H9 (cell line): ENCODE measurements at regions not wholly inside any gene's neighbourhood (a gene's known extent, or its start where the extent isn't known, plus 50 kb on each side); places are given as distances from the start of the nearest gene placed in this dataset.

Source experiments
- DNase-seq: peaks from one replicate; pipeline ENCODE4 v3.0.0-alpha.2; 2017
- H2AFZ ChIP-seq: one replicate; pipeline ENCODE4 v1.6.1; 2013; ENCODE audit warnings: mild to moderate bottlenecking, low read length, control low read depth, moderate library complexity
- H2AK5ac ChIP-seq: 2 replicates; pipeline ENCODE4 v1.6.1; 2013; ENCODE audit warnings: low read length, control low read depth, mixed read lengths; ENCODE audit not compliant: insufficient read length
- H2BK120ac ChIP-seq: one replicate; pipeline ENCODE4 v1.6.1; 2013; ENCODE audit warnings: low read depth, mild to moderate bottlenecking, low read length, control low read depth, inconsistent platforms; ENCODE audit not compliant: poor library complexity, severe bottlenecking
- H2BK12ac ChIP-seq: 2 replicates; pipeline ENCODE4 v1.6.1; 2013; ENCODE audit warnings: low read length, control low read depth, mixed read lengths, low read depth; ENCODE audit not compliant: insufficient read length
- H2BK15ac ChIP-seq: 2 replicates; pipeline ENCODE4 v1.6.1; 2013; ENCODE audit warnings: low read depth, low read length, control low read depth
- H2BK20ac ChIP-seq: one replicate; pipeline ENCODE4 v1.6.1; 2013; ENCODE audit warnings: low read depth, mild to moderate bottlenecking, low read length, control low read depth, inconsistent platforms; ENCODE audit not compliant: poor library complexity, severe bottlenecking
- H2BK5ac ChIP-seq: 2 replicates; pipeline ENCODE4 v1.6.1; 2013; ENCODE audit warnings: low read length, control low read depth, mixed read lengths; ENCODE audit not compliant: insufficient read length
- H3K14ac ChIP-seq: 2 replicates; pipeline ENCODE4 v1.6.1; 2013; ENCODE audit warnings: low read length, control low read depth; ENCODE audit not compliant: insufficient read depth
- H3K18ac ChIP-seq: 2 replicates; pipeline ENCODE4 v1.6.1; 2013; ENCODE audit warnings: low read depth, mild to moderate bottlenecking, mixed read lengths, low read length, control low read depth; ENCODE audit not compliant: insufficient read length
- H3K23ac ChIP-seq: 2 replicates; pipeline ENCODE4 v1.6.1; 2013; ENCODE audit warnings: low read length, control low read depth, mixed read lengths, low read depth; ENCODE audit not compliant: insufficient read length
- H3K23me2 ChIP-seq: 2 replicates; pipeline ENCODE4 v1.6.1; 2013; ENCODE audit warnings: low read depth, mild to moderate bottlenecking, mixed read lengths, low read length, control low read depth; ENCODE audit not compliant: insufficient read length, poor library complexity, severe bottlenecking
- H3K27ac ChIP-seq: 2 replicates; pipeline ENCODE4 v1.5.1; 2013; ENCODE audit warnings: low read length, control low read depth, mixed read lengths, low read depth; ENCODE audit not compliant: insufficient read length
- H3K27me3 ChIP-seq: 2 replicates; pipeline ENCODE4 v1.6.1; 2013; ENCODE audit warnings: low read length, control low read depth, inconsistent platforms; ENCODE audit not compliant: insufficient read depth
- H3K4ac ChIP-seq: 2 replicates; pipeline ENCODE4 v1.6.1; 2013; ENCODE audit warnings: low read depth, mild to moderate bottlenecking, control low read depth, inconsistent platforms, low read length, moderate library complexity
- H3K4me1 ChIP-seq: 2 replicates; pipeline ENCODE4 v1.6.1; 2013; ENCODE audit warnings: low read length, control low read depth, inconsistent platforms; ENCODE audit not compliant: insufficient read depth
- H3K4me2 ChIP-seq: 2 replicates; pipeline ENCODE4 v1.6.1; 2013; ENCODE audit warnings: low read length, control low read depth, mixed read lengths; ENCODE audit not compliant: insufficient read length, insufficient read depth
- H3K56ac ChIP-seq: 2 replicates; pipeline ENCODE4 v1.6.1; 2013; ENCODE audit warnings: low read depth, mild to moderate bottlenecking, mixed read lengths, low read length, control low read depth; ENCODE audit not compliant: insufficient read length
- H3K79me1 ChIP-seq: 2 replicates; pipeline ENCODE4 v1.6.1; 2013; ENCODE audit warnings: low read depth, mild to moderate bottlenecking, moderate library complexity, low read length, control low read depth, inconsistent platforms; ENCODE audit not compliant: insufficient read depth, poor library complexity, severe bottlenecking
- H3K79me2 ChIP-seq: 2 replicates; pipeline ENCODE4 v1.6.1; 2013; ENCODE audit warnings: low read length, control low read depth, inconsistent platforms; ENCODE audit not compliant: insufficient read depth
- H3K9ac ChIP-seq: 2 replicates; pipeline ENCODE4 v1.6.1; 2013; ENCODE audit warnings: low read length, control low read depth, mixed read lengths; ENCODE audit not compliant: insufficient read length; ENCODE audit errors: extremely low read depth
- H3K9me3 ChIP-seq: one replicate; pipeline ENCODE4 v1.6.1; 2013; ENCODE audit warnings: low read depth, low read length, inconsistent platforms; ENCODE audit not compliant: control insufficient read depth
- H3T11ph ChIP-seq: one replicate; pipeline ENCODE4 v1.6.1; 2013; ENCODE audit warnings: mild to moderate bottlenecking, low read length, control low read depth, inconsistent platforms
- H4K20me1 ChIP-seq: one replicate; pipeline ENCODE4 v1.6.1; 2013; ENCODE audit not compliant: control insufficient read depth, insufficient read length, insufficient read depth
- H4K5ac ChIP-seq: 2 replicates; pipeline ENCODE4 v1.6.1; 2013; ENCODE audit warnings: low read depth, mild to moderate bottlenecking, mixed read lengths, low read length, control low read depth; ENCODE audit not compliant: insufficient read length
- H4K8ac ChIP-seq: replicated peaks from 2 replicates; pipeline ENCODE4 v1.6.1; 2013; ENCODE audit warnings: low read length, control low read depth, mixed read lengths, low read depth; ENCODE audit not compliant: insufficient read length
- H4K91ac ChIP-seq: 2 replicates; pipeline ENCODE4 v1.6.1; 2013; ENCODE audit warnings: low read depth, mild to moderate bottlenecking, moderate library complexity, mixed read lengths, low read length, control low read depth; ENCODE audit not compliant: insufficient read length
- H3K27ac Mint-ChIP-seq, 3 experiments: 2 replicates in 2 of 3; 3 replicates in 1 of 3; pipeline ENCODE4 v1.8.0; 2020 to 2021; ENCODE audit warnings: mixed read lengths in 3 of 3, mild to moderate bottlenecking in 1 of 3, moderate library complexity in 1 of 3
- H3K27me3 Mint-ChIP-seq: 2 replicates; pipeline ENCODE4 v1.8.0; 2021; ENCODE audit warnings: low read depth, mild to moderate bottlenecking, moderate library complexity, mixed read lengths
- H3K36me3 Mint-ChIP-seq, 3 experiments: 2 replicates in 2 of 3; 3 replicates in 1 of 3; pipeline ENCODE4 v1.8.0; 2020 to 2021; ENCODE audit warnings: low read depth in 3 of 3, mixed read lengths in 3 of 3; ENCODE audit not compliant: insufficient read depth in 1 of 3
- H3K4me1 Mint-ChIP-seq, 2 experiments: 2 replicates each; pipeline ENCODE4 v1.8.0; 2020; ENCODE audit warnings: mixed read lengths in 2 of 2
- H3K4me3 Mint-ChIP-seq, 2 experiments: 2 replicates in 1 of 2; 3 replicates in 1 of 2; pipeline ENCODE4 v1.8.0; 2020 to 2021; ENCODE audit warnings: mild to moderate bottlenecking in 2 of 2, mixed read lengths in 2 of 2, moderate library complexity in 1 of 2
- H3K9me3 Mint-ChIP-seq, 2 experiments: 2 replicates in 1 of 2; 3 replicates in 1 of 2; pipeline ENCODE4 v1.8.0; 2020; ENCODE audit warnings: mild to moderate bottlenecking in 2 of 2, mixed read lengths in 2 of 2, moderate library complexity in 1 of 2
- WGBS: extraction: QIAGEN DNeasy Blood & Tissue Kit; methylation state at CpG from one replicate; pipeline ENCODE4 v1.1.7; 2013; ENCODE audit warnings: missing lambda C conversion rate, low lambda C conversion rate, mixed read lengths; ENCODE audit not compliant: insufficient read length; ENCODE audit errors: extremely low coverage; 5-methylcytosine and 5-hydroxymethylcytosine counted together
- TF ChIP-seq, protein P1 (sequence below): fragments of 200-600 bp; sonication (generic); conservative IDR thresholded peaks from 3 replicates; pipeline ENCODE4 v1.8.0; 2021; ENCODE audit warnings: antibody characterized with exemption, mild to moderate bottlenecking

DNA sequence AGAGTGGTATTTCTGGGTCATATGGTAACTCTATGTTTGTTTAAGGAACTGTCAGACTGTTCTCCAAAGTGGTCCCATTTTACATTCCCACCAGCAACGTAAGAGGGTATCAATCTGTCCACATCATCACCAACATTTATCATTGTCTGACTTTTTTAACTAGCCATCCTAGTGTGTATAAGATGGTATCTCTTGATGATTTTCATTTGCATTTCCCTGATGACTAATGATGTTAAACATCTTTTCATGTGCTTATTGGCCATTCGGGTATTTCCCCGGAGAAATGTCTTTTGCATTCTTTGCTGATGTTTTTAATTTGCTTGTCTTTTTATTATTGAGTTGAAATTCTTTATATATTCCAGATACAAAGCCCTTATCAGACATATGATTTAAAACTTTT, 370.1 kb upstream of the NR5A2 start:
- WGBS = no CpG with 5 or more reads among the region's 3 CpGs
- no peak overlapping the region for H2BK5ac ChIP-seq
- H3K27ac Mint-ChIP-seq = no peak overlapping the region

More for the DNA sequence above, 370.1 kb upstream of the NR5A2 start:
- no peak overlapping the region for H3T11ph ChIP-seq
- H3K36me3 Mint-ChIP-seq = peaks cover 0 to 3% (median 2%) of the 10 kb centered on the region in 3 experiments; a peak in 1 of 7 replicates
- no peak overlapping the region for H3K4ac ChIP-seq
- no peak overlapping the region for H3K14ac ChIP-seq
- no peak overlapping the region for H2BK120ac ChIP-seq
- no peak overlapping the region for H3K56ac ChIP-seq
- no peak overlapping the region for H3K9ac ChIP-seq
- H3K23ac ChIP-seq = no peak overlapping the region
- no peak overlapping the region for H2BK12ac ChIP-seq
- no peaks in the 10 kb centered on the region for H4K20me1 ChIP-seq
- TF ChIP-seq, protein P1, sequence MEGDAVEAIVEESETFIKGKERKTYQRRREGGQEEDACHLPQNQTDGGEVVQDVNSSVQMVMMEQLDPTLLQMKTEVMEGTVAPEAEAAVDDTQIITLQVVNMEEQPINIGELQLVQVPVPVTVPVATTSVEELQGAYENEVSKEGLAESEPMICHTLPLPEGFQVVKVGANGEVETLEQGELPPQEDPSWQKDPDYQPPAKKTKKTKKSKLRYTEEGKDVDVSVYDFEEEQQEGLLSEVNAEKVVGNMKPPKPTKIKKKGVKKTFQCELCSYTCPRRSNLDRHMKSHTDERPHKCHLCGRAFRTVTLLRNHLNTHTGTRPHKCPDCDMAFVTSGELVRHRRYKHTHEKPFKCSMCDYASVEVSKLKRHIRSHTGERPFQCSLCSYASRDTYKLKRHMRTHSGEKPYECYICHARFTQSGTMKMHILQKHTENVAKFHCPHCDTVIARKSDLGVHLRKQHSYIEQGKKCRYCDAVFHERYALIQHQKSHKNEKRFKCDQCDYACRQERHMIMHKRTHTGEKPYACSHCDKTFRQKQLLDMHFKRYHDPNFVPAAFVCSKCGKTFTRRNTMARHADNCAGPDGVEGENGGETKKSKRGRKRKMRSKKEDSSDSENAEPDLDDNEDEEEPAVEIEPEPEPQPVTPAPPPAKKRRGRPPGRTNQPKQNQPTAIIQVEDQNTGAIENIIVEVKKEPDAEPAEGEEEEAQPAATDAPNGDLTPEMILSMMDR = no peak
- no peaks in the 10 kb centered on the region for H3K4me1 ChIP-seq
- no peaks in the 10 kb centered on the region for H3K9me3 ChIP-seq
- no peak overlapping the region for H2AFZ ChIP-seq
- H3K4me2 ChIP-seq = no peak overlapping the region
- no peaks in the 10 kb centered on the region for H3K27me3 ChIP-seq
- DNase-seq = no peak
- H3K27me3 Mint-ChIP-seq = no peaks in the 10 kb centered on the region
- no peak overlapping the region for H2BK15ac ChIP-seq
- H3K4me3 Mint-ChIP-seq = no peak overlapping the region
- H4K8ac ChIP-seq = no peak overlapping the region
- no peak overlapping the region for H2AK5ac ChIP-seq
- H3K18ac ChIP-seq = no peak overlapping the region
- no peaks in the 10 kb centered on the region for H3K4me1 Mint-ChIP-seq
- no peak overlapping the region for H4K91ac ChIP-seq
- no peaks in the 10 kb centered on the region for H3K79me1 ChIP-seq
- no peaks in the 10 kb centered on the region for H3K79me2 ChIP-seq
- H4K5ac ChIP-seq = no peak overlapping the region
- no peak overlapping the region for H3K27ac ChIP-seq
- no peaks in the 10 kb centered on the region for H3K23me2 ChIP-seq
- no peak overlapping the region for H2BK20ac ChIP-seq
- H3K9me3 Mint-ChIP-seq = peaks cover 0 to 2% of the 10 kb centered on the region in 2 experiments; a peak in 3 of 5 replicates
